Panc1 (cell line): ENCODE measurements at regions not wholly inside any gene's neighbourhood (a gene's known extent, or its start where the extent isn't known, plus 50 kb on each side); places are given as distances from the start of the nearest gene placed in this dataset.

Experiments used
- ATAC-seq: fragments of 200-7000 bp; cut with Tn5 transposase; 2 replicates; pipeline ENCODE4 v1.9.1; 2020; ENCODE audit warnings: mild to moderate bottlenecking, moderate library complexity
- BruUV-seq: library from RNA; stranded (reverse); fragments of 400-500 nt; replicated peaks from 2 replicates; lab custom pipeline; 2021; lab: Mats Ljungman, UMichigan
- CTCF ChIA-PET: fragments of 300-600 bp; sonication (Branson Sonifier 250); formaldehyde crosslinking; loops from one replicate; lab custom pipeline; 2022; ENCODE audit warnings: antibody characterized with exemption; lab: Charles Lee
- POLR2A ChIA-PET: fragments of 300-600 bp; sonication (Branson Sonifier 250); formaldehyde crosslinking; loops from one replicate; lab custom pipeline; 2022; ENCODE audit warnings: antibody characterized with exemption; lab: Charles Lee
- DNase-seq: peaks from one replicate; pipeline ENCODE4 v3.0.0-alpha.2; 2010; ENCODE audit warnings: low read depth, low spot score
- H3K27ac ChIP-seq: 2 replicates; pipeline ENCODE4 v1.5.1; 2011; ENCODE audit warnings: mild to moderate bottlenecking, low read length, inconsistent platforms
- H3K27me3 ChIP-seq: fragments of 200-500 bp; sonication (Bioruptor generic); 2 replicates; pipeline ENCODE4 v1.6.0; 2014; ENCODE audit warnings: low read length, inconsistent platforms; ENCODE audit not compliant: control insufficient read depth, insufficient read depth
- H3K36me3 ChIP-seq: fragments of 200-500 bp; sonication (Bioruptor generic); 2 replicates; pipeline ENCODE4 v1.5.1; 2014; ENCODE audit warnings: inconsistent platforms, mild to moderate bottlenecking, low read length, moderate library complexity; ENCODE audit not compliant: control insufficient read depth, insufficient read depth
- H3K4me1 ChIP-seq: 2 replicates; pipeline ENCODE4 v1.5.1; 2011; ENCODE audit warnings: inconsistent platforms, mild to moderate bottlenecking, low read length, moderate library complexity; ENCODE audit not compliant: control insufficient read depth, insufficient read depth
- H3K4me3 ChIP-seq, 2 experiments: 2 replicates each; pipeline ENCODE4 v1.5.1; 2011 to 2012; ENCODE audit warnings: low read depth in 2 of 2, low read length in 2 of 2, mild to moderate bottlenecking in 2 of 2, inconsistent platforms in 1 of 2, moderate library complexity in 1 of 2
- H3K9me3 ChIP-seq: fragments of 200-500 bp; sonication (Bioruptor generic); 2 replicates; pipeline ENCODE4 v1.5.1; 2014; ENCODE audit warnings: low read depth, mild to moderate bottlenecking, inconsistent platforms, low read length, moderate library complexity; ENCODE audit not compliant: control insufficient read depth, insufficient read depth
- POLR2AphosphoS5 ChIP-seq: IDR thresholded peaks from 2 replicates; pipeline ENCODE4 v1.6.1; 2012; ENCODE audit warnings: mild to moderate bottlenecking, low read depth, low read length, moderate library complexity
- SIN3A ChIP-seq: IDR thresholded peaks from 2 replicates; pipeline ENCODE4 v1.6.1; 2012; ENCODE audit warnings: low read depth, mild to moderate bottlenecking, low read length, moderate library complexity, borderline replicate concordance; ENCODE audit not compliant: insufficient read depth
- TCF7L2 ChIP-seq: IDR thresholded peaks from 2 replicates; pipeline ENCODE4 v1.6.1; 2011; ENCODE audit warnings: mild to moderate bottlenecking, low read depth, low read length, inconsistent platforms
- in situ Hi-C: cut with HindIII; loops from 2 replicates; pipeline ENCODE4 v1.10.0; 2016; ENCODE audit warnings: low sequenced_read_pairs, low pct_unique_long_range_greater_than_20kb
- intact Hi-C: fragments of 100-400 bp; cut with micrococcal nuclease; formaldehyde crosslinking; loops from one replicate; pipeline ENCODE4 v1.10.0; 2022; ENCODE audit not compliant: unreplicated experiment
- TF ChIP-seq, protein P1 (sequence below): fragments of 450-650 bp; IDR thresholded peaks from 2 replicates; pipeline ENCODE4 v1.5.1; 2017; ENCODE audit warnings: mild to moderate bottlenecking
- TF ChIP-seq, protein P2 (sequence below), 2 experiments: IDR thresholded peaks; 2 replicates each; pipeline ENCODE4 v1.6.1; 2011 to 2012; ENCODE audit warnings: low read depth in 2 of 2, control low read depth in 1 of 2, low read length in 1 of 2, mild to moderate bottlenecking in 1 of 2, moderate library complexity in 1 of 2; ENCODE audit not compliant: insufficient read depth in 1 of 2

DNA sequence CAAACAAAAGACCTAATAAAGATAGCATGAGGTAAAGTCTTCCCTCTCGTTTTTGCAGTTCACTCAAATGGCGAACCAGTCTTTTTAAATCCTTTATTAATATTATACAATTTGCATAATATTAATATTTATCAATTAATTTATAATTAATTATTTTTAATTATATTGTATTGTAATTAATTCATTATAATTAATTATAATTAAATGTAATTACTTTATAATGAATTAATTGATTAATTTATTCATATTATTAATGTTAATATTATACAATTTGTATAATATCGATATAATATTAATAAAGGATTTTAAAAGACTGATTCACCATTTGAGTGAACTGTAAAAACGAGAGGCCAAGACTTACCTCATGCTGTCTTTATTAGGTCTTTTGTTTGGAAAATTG is 1045.4 kb upstream of the CADM2 start:
- DNase-seq (no peak), ATAC-seq (no peak)
- Histone ChIP-seq H3K4me1 (no peaks in the 10 kb centered on the region), H3K36me3 (no peaks in the 10 kb centered on the region), H3K27ac (no peak overlapping the region), H3K9me3 (no peaks in the 10 kb centered on the region), H3K4me3 (no peak overlapping the region), H3K27me3 (no peaks in the 10 kb centered on the region)
- intact Hi-C loops: no loop called here
- in situ Hi-C loops: no loop called here
- POLR2A ChIA-PET: no interaction called here
- CTCF ChIA-PET: no interaction called here
- TF ChIP-seq, protein P1, sequence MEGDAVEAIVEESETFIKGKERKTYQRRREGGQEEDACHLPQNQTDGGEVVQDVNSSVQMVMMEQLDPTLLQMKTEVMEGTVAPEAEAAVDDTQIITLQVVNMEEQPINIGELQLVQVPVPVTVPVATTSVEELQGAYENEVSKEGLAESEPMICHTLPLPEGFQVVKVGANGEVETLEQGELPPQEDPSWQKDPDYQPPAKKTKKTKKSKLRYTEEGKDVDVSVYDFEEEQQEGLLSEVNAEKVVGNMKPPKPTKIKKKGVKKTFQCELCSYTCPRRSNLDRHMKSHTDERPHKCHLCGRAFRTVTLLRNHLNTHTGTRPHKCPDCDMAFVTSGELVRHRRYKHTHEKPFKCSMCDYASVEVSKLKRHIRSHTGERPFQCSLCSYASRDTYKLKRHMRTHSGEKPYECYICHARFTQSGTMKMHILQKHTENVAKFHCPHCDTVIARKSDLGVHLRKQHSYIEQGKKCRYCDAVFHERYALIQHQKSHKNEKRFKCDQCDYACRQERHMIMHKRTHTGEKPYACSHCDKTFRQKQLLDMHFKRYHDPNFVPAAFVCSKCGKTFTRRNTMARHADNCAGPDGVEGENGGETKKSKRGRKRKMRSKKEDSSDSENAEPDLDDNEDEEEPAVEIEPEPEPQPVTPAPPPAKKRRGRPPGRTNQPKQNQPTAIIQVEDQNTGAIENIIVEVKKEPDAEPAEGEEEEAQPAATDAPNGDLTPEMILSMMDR: no peak
- TF ChIP-seq, protein P2, sequence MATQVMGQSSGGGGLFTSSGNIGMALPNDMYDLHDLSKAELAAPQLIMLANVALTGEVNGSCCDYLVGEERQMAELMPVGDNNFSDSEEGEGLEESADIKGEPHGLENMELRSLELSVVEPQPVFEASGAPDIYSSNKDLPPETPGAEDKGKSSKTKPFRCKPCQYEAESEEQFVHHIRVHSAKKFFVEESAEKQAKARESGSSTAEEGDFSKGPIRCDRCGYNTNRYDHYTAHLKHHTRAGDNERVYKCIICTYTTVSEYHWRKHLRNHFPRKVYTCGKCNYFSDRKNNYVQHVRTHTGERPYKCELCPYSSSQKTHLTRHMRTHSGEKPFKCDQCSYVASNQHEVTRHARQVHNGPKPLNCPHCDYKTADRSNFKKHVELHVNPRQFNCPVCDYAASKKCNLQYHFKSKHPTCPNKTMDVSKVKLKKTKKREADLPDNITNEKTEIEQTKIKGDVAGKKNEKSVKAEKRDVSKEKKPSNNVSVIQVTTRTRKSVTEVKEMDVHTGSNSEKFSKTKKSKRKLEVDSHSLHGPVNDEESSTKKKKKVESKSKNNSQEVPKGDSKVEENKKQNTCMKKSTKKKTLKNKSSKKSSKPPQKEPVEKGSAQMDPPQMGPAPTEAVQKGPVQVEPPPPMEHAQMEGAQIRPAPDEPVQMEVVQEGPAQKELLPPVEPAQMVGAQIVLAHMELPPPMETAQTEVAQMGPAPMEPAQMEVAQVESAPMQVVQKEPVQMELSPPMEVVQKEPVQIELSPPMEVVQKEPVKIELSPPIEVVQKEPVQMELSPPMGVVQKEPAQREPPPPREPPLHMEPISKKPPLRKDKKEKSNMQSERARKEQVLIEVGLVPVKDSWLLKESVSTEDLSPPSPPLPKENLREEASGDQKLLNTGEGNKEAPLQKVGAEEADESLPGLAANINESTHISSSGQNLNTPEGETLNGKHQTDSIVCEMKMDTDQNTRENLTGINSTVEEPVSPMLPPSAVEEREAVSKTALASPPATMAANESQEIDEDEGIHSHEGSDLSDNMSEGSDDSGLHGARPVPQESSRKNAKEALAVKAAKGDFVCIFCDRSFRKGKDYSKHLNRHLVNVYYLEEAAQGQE (IDR thresholded peaks at IDR 0.05; ENCODE audit: insufficient read depth in 1 of 2, low read depth in 2 of 2, low read length in 1 of 2): no peak
- TF ChIP-seq TCF7L2 (no peak), POLR2AphosphoS5 (no peak), SIN3A (no peak)
- BruUV-seq: no TSS peak

DNA sequence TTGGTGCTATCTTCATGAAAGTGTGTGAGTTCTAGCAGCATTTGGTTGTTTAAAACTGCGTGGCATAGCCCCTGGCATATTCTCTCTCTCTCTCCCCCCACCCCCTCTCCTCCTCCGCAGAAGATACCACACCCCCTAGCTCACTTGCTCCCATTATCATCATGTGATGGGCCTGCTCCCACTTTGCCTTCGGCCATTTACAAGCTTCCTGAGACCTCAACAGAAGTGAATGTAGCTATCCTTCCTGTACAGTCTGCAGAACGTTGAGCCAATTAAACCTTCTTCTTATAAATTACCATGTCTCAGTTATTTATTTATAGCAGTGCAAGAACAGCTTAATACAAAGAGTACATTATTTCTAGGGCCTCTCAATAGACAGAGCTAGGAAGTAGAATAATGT is 1032.5 kb upstream of the CADM2 start:
- ChIA-PET CTCF (interaction anchor here (0.6 kb wide), 1 partner anchor 44 kb away, joined by 3 read pairs; no protein-coding TSS in a partner anchor), POLR2A (no interaction called here)
- no peak for ATAC-seq
- TF ChIP-seq TCF7L2: no peak
- no peak overlapping the region for H3K4me3 ChIP-seq
- H3K27ac ChIP-seq: no peak overlapping the region
- peaks cover 9% of the 10 kb centered on the region for H3K9me3 ChIP-seq
- intact Hi-C loops: no loop called here
- no peaks in the 10 kb centered on the region for H3K4me1 ChIP-seq
- H3K36me3 ChIP-seq: no peaks in the 10 kb centered on the region
- BruUV-seq: no TSS peak
- DNase-seq: no peak
- in situ Hi-C loops: no loop called here
- no peaks in the 10 kb centered on the region for H3K27me3 ChIP-seq

DNA sequence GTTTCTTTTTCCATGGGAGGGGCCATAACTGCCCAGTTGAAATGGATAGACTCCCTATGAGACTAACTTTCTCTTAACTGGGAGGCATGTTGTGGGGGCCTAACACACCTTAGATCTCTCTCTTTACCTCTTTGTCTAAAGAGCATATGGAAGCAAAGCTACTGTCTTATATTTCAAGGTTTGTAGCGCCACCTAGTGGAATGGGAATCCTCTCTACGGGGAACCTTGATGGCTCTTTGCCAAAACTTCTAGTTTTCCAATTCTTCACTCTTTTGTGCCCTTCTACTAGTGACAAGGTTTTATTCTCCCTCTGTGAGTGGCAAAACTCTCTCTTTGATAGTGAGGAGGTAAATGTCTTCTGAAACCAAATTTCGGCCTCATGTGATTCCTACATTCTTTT is 1030.4 kb upstream of the CADM2 start:
- intact Hi-C loops: no loop called here
- no peaks in the 10 kb centered on the region for H3K36me3 ChIP-seq
- POLR2A ChIA-PET: no interaction called here

More for the DNA sequence above, 1030.4 kb upstream of the CADM2 start:
- in situ Hi-C loops: no loop called here
- CTCF ChIA-PET: no interaction called here
- Histone ChIP-seq H3K4me3 (no peak overlapping the region), H3K27me3 (no peaks in the 10 kb centered on the region), H3K27ac (no peak overlapping the region), H3K4me1 (no peaks in the 10 kb centered on the region), H3K9me3 (peaks cover 9% of the 10 kb centered on the region)
- no peak for ATAC-seq
- DNase-seq: no peak
- BruUV-seq: no TSS peak
- TF ChIP-seq, protein P2 (IDR thresholded peaks at IDR 0.05; ENCODE audit: insufficient read depth in 1 of 2, low read depth in 2 of 2, low read length in 1 of 2): no peak
- TF ChIP-seq, protein P1: peak; percentile 18; the same call in 1 of the 2 replicates
- TF ChIP-seq TCF7L2 (no peak), POLR2AphosphoS5 (no peak), SIN3A (no peak)
